Upper lobe of left lung (tissue), 6 donors: ENCODE measurements at regions not wholly inside any gene's neighbourhood (a gene's known extent, or its start where the extent isn't known, plus 50 kb on each side); places are given as distances from the start of the nearest gene placed in this dataset.

Experiments
- ATAC-seq, 2 donors: fragments of 200-7000 bp; cut with Tn5 transposase; one replicate each; pipeline ENCODE4 v1.9.1; 2022; ENCODE audit warnings: mild to moderate bottlenecking in 2 of 2, moderate library complexity in 2 of 2; ENCODE audit not compliant: low FRiP score in 2 of 2
- DNase-seq, 2 donors: peaks; one replicate each; pipeline ENCODE4 v3.0.0-alpha.2; 2019 to 2020
- H3K27ac ChIP-seq, 4 donors: fragments of 200-600 bp; sonication (generic); one replicate each; pipeline ENCODE4 v1.5.1; 2016 to 2019
- H3K27me3 ChIP-seq, 4 donors: fragments of 200-600 bp; sonication (generic); one replicate each; pipeline ENCODE4 v1.5.1; 2017 to 2019
- H3K36me3 ChIP-seq, 4 donors: fragments of 200-600 bp; sonication (generic); one replicate each; pipeline ENCODE4 v1.5.1; 2016 to 2019
- H3K4me1 ChIP-seq, 4 donors: fragments of 200-600 bp; sonication (generic); one replicate each; pipeline ENCODE4 v1.5.1; 2018 to 2019
- H3K4me3 ChIP-seq, 4 donors: fragments of 200-600 bp; sonication (generic); one replicate each; pipeline ENCODE4 v1.5.1; 2017 to 2019; ENCODE audit warnings: mild to moderate bottlenecking in 2 of 4, moderate library complexity in 1 of 4
- H3K9me3 ChIP-seq, 4 donors: fragments of 200-600 bp; sonication (generic); one replicate each; pipeline ENCODE4 v1.5.1; 2018 to 2019
- EP300 ChIP-seq, 4 donors: sonication (generic); formaldehyde crosslinking; IDR thresholded peaks; one replicate each; pipeline ENCODE4 v1.5.1; 2017; ENCODE audit warnings: antibody characterized with exemption in 4 of 4, control low read depth in 2 of 4
- POLR2A ChIP-seq, 4 donors: fragments of 450-650 bp; IDR thresholded peaks; one replicate each; pipeline ENCODE4 v1.5.1; 2016 to 2017; ENCODE audit warnings: antibody characterized with exemption in 4 of 4, mild to moderate bottlenecking in 2 of 4
- POLR2AphosphoS5 ChIP-seq, 2 donors: sonication (generic); formaldehyde crosslinking; IDR thresholded peaks; one replicate each; pipeline ENCODE4 v1.5.1; 2017; ENCODE audit warnings: antibody characterized with exemption in 2 of 2
- WGBS, 2 donors: methylation state at CpG; one replicate each; pipeline ENCODE4 v1.1.5; 2017 to 2018; 5-methylcytosine and 5-hydroxymethylcytosine counted together
- TF ChIP-seq, protein P1 (sequence below), 6 experiments: fragments of 450-650 bp in 4 of 6; fragments of 200-600 bp in 2 of 6; sonication (generic) in 2 of 6; IDR thresholded peaks; one replicate each; pipeline ENCODE4 v1.5.1; 2016 to 2019; ENCODE audit warnings: antibody characterized with exemption in 6 of 6
- donor health status: DM: no; HTN: no; CAD: no; lungs with moderate emphysema.
- donor health status: DM: no; HTN: yes; CAD: no; lungs with severe emphysema.

DNA sequence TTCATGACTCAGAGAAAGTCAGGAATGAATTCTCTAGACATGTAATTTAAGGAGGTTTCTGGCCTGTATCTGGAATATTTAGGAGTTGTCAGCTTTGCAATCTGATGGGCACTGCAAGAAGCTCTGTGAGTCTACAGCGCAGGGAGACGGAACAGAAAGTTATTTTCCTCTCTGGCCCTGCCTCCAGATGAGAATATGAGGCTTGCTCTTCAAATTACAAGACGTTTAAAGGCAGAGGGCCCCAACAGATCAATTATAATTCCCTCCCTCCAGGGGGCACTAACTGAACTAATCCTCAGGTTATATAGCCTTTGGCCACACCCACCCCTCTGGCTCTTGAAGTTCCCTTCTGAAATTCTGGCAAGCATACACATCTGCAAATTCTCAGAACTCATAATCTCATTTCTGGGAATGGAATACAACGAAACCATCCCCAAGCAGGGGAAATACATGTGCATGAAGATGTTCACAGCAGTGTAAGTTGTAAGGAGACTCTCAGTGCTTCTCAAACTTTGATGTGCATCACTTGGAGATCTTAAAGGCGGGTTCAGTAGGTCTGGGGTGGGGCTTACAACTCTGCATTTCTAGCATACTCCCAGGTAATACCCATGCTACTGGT lies 307.6 kb downstream of the CWC27 start:
- Histone ChIP-seq H3K9me3 (no peaks in the 10 kb centered on the region), H3K27me3 (no peaks in the 10 kb centered on the region), H3K36me3 (no peaks in the 10 kb centered on the region), H3K27ac (peak overlapping the region in 2 of 4 donors; percentile 35 to 48), H3K4me1 (peaks cover 0 to 7% (median 3%) of the 10 kb centered on the region in 4 donors), H3K4me3 (no peak overlapping the region)
- DNase-seq (peak in 1 of 2 donors; percentile 42), ATAC-seq (peak; percentile 79 to 90)
- 54 to 58% methylated on average over 5 of the region's 5 CpGs for WGBS, 2 donors
- TF ChIP-seq, protein P1, sequence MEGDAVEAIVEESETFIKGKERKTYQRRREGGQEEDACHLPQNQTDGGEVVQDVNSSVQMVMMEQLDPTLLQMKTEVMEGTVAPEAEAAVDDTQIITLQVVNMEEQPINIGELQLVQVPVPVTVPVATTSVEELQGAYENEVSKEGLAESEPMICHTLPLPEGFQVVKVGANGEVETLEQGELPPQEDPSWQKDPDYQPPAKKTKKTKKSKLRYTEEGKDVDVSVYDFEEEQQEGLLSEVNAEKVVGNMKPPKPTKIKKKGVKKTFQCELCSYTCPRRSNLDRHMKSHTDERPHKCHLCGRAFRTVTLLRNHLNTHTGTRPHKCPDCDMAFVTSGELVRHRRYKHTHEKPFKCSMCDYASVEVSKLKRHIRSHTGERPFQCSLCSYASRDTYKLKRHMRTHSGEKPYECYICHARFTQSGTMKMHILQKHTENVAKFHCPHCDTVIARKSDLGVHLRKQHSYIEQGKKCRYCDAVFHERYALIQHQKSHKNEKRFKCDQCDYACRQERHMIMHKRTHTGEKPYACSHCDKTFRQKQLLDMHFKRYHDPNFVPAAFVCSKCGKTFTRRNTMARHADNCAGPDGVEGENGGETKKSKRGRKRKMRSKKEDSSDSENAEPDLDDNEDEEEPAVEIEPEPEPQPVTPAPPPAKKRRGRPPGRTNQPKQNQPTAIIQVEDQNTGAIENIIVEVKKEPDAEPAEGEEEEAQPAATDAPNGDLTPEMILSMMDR (IDR thresholded peaks at IDR 0.05) = peak in 2 of 6 experiments; percentile 13 to 22
- TF ChIP-seq POLR2A (IDR thresholded peaks at IDR 0.05) (no peak), POLR2AphosphoS5 (IDR thresholded peaks at IDR 0.05) (no peak), EP300 (IDR thresholded peaks at IDR 0.05) (no peak)

DNA sequence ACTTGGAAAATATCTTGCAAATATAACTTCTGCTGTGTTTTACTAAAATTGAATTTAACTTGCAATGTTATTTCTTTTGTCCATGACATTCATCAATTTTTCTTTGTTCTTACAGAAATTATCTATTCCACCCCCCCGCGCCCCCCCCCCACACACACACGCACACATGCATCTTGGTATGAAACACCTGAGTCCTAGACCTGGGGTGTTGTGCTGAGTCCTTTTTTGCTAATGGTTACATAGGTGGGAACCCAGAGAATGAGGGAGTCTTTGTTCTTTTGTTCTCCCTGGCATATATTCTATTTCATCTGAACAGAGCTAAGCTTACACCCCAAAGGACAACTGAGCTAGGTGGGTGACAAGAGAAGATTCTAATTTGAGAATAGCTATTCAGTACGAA lies 308.9 kb downstream of the CWC27 start:
- peak overlapping the region in 2 of 4 donors; percentile 40 to 54 for H3K27ac ChIP-seq
- DNase-seq (no peak), ATAC-seq (no peak)
- TF ChIP-seq POLR2A (IDR thresholded peaks at IDR 0.05) (no peak), EP300 (IDR thresholded peaks at IDR 0.05) (no peak), POLR2AphosphoS5 (IDR thresholded peaks at IDR 0.05) (no peak)
- TF ChIP-seq, protein P1 (IDR thresholded peaks at IDR 0.05) = no peak
- H3K36me3 ChIP-seq = no peaks in the 10 kb centered on the region
- no peak overlapping the region for H3K4me3 ChIP-seq
- H3K9me3 ChIP-seq = no peaks in the 10 kb centered on the region
- no peaks in the 10 kb centered on the region for H3K27me3 ChIP-seq
- 91 to 96% methylated on average over 4 of the region's 4 CpGs for WGBS, 2 donors
- peaks cover 0 to 7% (median 3%) of the 10 kb centered on the region in 4 donors for H3K4me1 ChIP-seq

DNA sequence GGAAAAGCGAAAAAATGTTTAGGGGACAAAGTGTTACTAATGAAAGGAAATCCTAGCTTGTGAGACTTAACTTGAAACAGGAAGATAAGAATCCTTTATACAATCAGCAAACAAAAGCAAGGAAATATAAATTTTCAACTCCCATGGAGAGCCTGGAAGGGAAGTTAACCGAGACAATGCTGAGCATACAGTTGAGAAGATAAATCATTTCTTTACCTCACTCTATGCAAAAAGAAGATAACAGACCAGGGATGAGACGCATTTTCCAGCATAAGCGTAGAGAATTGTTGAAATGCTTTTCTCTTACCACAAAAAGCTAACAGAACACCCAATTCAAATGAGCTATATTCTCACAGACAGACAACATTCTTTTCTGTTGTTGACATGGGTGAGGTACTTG lies 309.6 kb downstream of the CWC27 start:
- no peak overlapping the region for H3K4me3 ChIP-seq
- no peak for ATAC-seq
- peak overlapping the region in 2 of 4 donors; percentile 40 to 54 for H3K27ac ChIP-seq
- no peaks in the 10 kb centered on the region for H3K9me3 ChIP-seq
- WGBS, 2 donors = 57 to 73% methylated on average over 4 of the region's 4 CpGs
- no peaks in the 10 kb centered on the region for H3K36me3 ChIP-seq
- no peak for DNase-seq
- TF ChIP-seq, protein P1 (IDR thresholded peaks at IDR 0.05) = no peak
- no peak for TF ChIP-seq POLR2AphosphoS5 (IDR thresholded peaks at IDR 0.05)
- TF ChIP-seq POLR2A (IDR thresholded peaks at IDR 0.05) = no peak
- no peak for TF ChIP-seq EP300 (IDR thresholded peaks at IDR 0.05)
- peaks cover 0 to 7% (median 3%) of the 10 kb centered on the region in 4 donors for H3K4me1 ChIP-seq
- no peaks in the 10 kb centered on the region for H3K27me3 ChIP-seq

DNA sequence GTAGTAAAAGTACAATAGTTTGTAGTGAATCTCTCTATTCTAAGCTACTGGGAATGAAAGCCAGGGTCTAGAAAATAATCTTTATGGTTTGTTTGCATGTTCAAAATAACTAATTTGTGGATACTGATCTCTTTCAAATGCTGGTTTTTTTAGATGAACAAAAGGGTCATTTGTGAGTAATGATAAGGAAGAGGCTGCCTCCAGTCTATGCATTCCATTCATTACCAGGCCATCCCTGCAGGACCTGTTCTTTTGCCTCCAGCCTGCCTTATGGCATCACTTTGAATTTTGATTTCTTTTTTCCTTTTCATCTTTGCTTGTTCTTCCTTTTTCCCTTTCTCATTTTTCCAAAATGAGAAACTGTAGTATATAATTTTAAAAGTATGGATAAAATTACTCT lies 312.3 kb downstream of the CWC27 start:
- no peaks in the 10 kb centered on the region for H3K36me3 ChIP-seq
- ATAC-seq (no peak), DNase-seq (no peak)
- TF ChIP-seq EP300 (IDR thresholded peaks at IDR 0.05) (no peak), POLR2AphosphoS5 (IDR thresholded peaks at IDR 0.05) (no peak), POLR2A (IDR thresholded peaks at IDR 0.05) (no peak)
- TF ChIP-seq, protein P1 (IDR thresholded peaks at IDR 0.05) = no peak
- H3K4me3 ChIP-seq = no peak overlapping the region
- peaks cover 0 to 4% (median 2%) of the 10 kb centered on the region in 4 donors for H3K4me1 ChIP-seq
- H3K27me3 ChIP-seq = no peaks in the 10 kb centered on the region
- no peak overlapping the region for H3K27ac ChIP-seq
- H3K9me3 ChIP-seq = no peaks in the 10 kb centered on the region
